ENCODE measurements at regions not wholly inside any gene's neighbourhood (a gene's known extent, or its start where the extent isn't known, plus 50 kb on each side); places are given as distances from the start of the nearest gene placed in this dataset.

DNA sequence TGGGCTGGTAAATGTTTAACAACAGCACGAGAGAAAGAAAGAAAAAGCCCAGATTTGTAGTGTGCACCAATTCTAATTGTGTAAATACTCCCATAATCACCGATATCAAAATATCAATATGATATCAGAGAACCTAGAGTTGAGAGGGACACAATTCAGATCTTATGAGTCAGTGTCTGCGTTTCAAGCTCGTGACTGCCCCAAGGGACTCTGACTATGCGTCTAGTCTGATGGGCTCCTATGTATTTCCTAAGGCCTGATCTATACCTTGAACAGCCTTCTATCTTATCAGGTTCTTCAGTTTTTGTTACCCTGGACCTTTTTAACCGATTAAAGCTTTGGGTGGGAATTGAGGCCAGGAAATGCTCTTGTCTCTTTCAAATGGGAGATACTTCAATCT lies 243.0 kb upstream of the SLC24A2 start:
- TF ChIP-seq, protein P1, sequence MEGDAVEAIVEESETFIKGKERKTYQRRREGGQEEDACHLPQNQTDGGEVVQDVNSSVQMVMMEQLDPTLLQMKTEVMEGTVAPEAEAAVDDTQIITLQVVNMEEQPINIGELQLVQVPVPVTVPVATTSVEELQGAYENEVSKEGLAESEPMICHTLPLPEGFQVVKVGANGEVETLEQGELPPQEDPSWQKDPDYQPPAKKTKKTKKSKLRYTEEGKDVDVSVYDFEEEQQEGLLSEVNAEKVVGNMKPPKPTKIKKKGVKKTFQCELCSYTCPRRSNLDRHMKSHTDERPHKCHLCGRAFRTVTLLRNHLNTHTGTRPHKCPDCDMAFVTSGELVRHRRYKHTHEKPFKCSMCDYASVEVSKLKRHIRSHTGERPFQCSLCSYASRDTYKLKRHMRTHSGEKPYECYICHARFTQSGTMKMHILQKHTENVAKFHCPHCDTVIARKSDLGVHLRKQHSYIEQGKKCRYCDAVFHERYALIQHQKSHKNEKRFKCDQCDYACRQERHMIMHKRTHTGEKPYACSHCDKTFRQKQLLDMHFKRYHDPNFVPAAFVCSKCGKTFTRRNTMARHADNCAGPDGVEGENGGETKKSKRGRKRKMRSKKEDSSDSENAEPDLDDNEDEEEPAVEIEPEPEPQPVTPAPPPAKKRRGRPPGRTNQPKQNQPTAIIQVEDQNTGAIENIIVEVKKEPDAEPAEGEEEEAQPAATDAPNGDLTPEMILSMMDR (IDR thresholded peaks at IDR 0.05) = no peak
- no peak for TF ChIP-seq EZH2 (IDR thresholded peaks at IDR 0.05)

Measured in neural progenitor cell (in vitro differentiated cells).